PC-9 (cell line): ENCODE measurements at regions not wholly inside any gene's neighbourhood (a gene's known extent, or its start where the extent isn't known, plus 50 kb on each side); places are given as distances from the start of the nearest gene placed in this dataset.

Source experiments
- BruUV-seq: library from RNA; stranded (reverse); fragments of 400-500 nt; replicated peaks from 2 replicates; lab custom pipeline; 2021; lab: Mats Ljungman, UMichigan
- CTCF ChIA-PET: fragments of 300-600 bp; sonication (Branson Sonifier 250); formaldehyde crosslinking; loops from one replicate; lab custom pipeline; 2022; ENCODE audit warnings: antibody characterized with exemption; lab: Charles Lee
- POLR2A ChIA-PET: fragments of 300-600 bp; sonication (Branson Sonifier 250); formaldehyde crosslinking; loops from one replicate; lab custom pipeline; 2022; ENCODE audit warnings: antibody characterized with exemption; ENCODE audit not compliant: unreplicated experiment; lab: Charles Lee
- DNase-seq, 2 experiments: peaks; one replicate each; pipeline versions ENCODE4 v3.0.0 to v3.0.0-alpha.2; 2015 to 2022; ENCODE audit warnings: mixed read lengths in 1 of 2
- H2AFZ ChIP-seq: fragments of 200-600 bp; sonication (generic); 2 replicates; pipeline ENCODE4 v1.8.1; 2017; ENCODE audit warnings: antibody characterized with exemption
- H3F3A ChIP-seq: fragments of 200-600 bp; sonication (generic); 2 replicates; pipeline ENCODE4 v1.8.1; 2017; ENCODE audit warnings: antibody characterized with exemption, mild to moderate bottlenecking, low read depth; ENCODE audit not compliant: insufficient read depth
- H3K27ac ChIP-seq: fragments of 200-600 bp; sonication (generic); 2 replicates; pipeline ENCODE4 v1.6.1; 2016; ENCODE audit warnings: mixed run types
- H3K27me3 ChIP-seq: fragments of 200-600 bp; sonication (generic); 2 replicates; pipeline ENCODE4 v1.6.1; 2016; ENCODE audit warnings: low read depth, mixed run types; ENCODE audit not compliant: insufficient read depth
- H3K36me3 ChIP-seq: fragments of 200-600 bp; sonication (generic); 2 replicates; pipeline ENCODE4 v1.6.1; 2016; ENCODE audit warnings: low read depth, mixed run types
- H3K4me1 ChIP-seq: fragments of 200-600 bp; sonication (generic); replicated peaks from 2 replicates; pipeline ENCODE4 v1.6.1; 2016; ENCODE audit warnings: mixed run types; ENCODE audit not compliant: insufficient read depth
- H3K4me2 ChIP-seq: fragments of 200-600 bp; sonication (generic); 2 replicates; pipeline ENCODE4 v1.6.1; 2017; ENCODE audit warnings: mixed run types
- H3K4me3 ChIP-seq: fragments of 200-600 bp; sonication (generic); 2 replicates; pipeline ENCODE4 v1.6.1; 2016; ENCODE audit warnings: mixed run types
- H3K79me2 ChIP-seq: fragments of 200-600 bp; sonication (generic); 2 replicates; pipeline ENCODE4 v1.6.1; 2017; ENCODE audit warnings: low read depth, mixed run types
- H3K9me2 ChIP-seq: fragments of 200-600 bp; sonication (generic); 2 replicates; pipeline ENCODE4 v1.8.1; 2017; ENCODE audit warnings: mild to moderate bottlenecking; ENCODE audit not compliant: insufficient read depth
- H3K9me3 ChIP-seq: fragments of 200-600 bp; sonication (generic); 2 replicates; pipeline ENCODE4 v1.8.1; 2016; ENCODE audit warnings: low read depth; ENCODE audit not compliant: insufficient read depth
- H4K20me1 ChIP-seq: fragments of 200-600 bp; sonication (generic); 2 replicates; pipeline ENCODE4 v1.8.1; 2017; ENCODE audit not compliant: insufficient read depth
- EZH2 ChIP-seq: fragments of 200-600 bp; sonication (generic); IDR thresholded peaks from 2 replicates; pipeline ENCODE4 v1.8.0; 2017; ENCODE audit warnings: antibody characterized with exemption, low read depth
- intact Hi-C: fragments of 100-400 bp; cut with micrococcal nuclease; formaldehyde crosslinking; loops from one replicate; pipeline ENCODE4 v1.10.0; 2022; ENCODE audit not compliant: unreplicated experiment
- TF ChIP-seq, protein P1 (sequence below): fragments of 200-600 bp; sonication (generic); conservative IDR thresholded peaks from 2 replicates; pipeline ENCODE4 v1.6.1; 2017; ENCODE audit warnings: mixed run types, antibody characterized with exemption, mild to moderate bottlenecking, moderate library complexity

DNA sequence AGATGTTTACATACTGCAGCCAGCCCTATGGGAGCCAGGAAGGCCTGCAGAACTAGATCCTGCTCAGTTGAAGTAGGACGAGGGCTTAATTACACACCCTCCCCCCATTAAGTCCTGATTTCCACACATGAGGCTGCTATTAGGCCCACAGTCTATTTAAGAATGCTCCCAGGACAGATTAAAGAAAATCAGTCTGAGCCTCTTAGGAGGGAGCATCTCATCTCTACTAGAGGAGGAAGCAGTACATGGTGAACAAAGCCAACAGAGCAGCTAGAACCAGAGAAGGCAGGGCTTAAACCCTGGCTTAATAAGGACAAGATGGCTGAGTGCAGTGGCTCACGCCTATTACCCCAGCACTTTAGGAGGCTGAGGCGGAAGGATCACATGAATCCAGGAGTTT, 55.8 kb upstream of the ARHGAP5 start:
- Histone ChIP-seq H3F3A (no peaks in the 10 kb centered on the region; the same call in 1 of the 2 replicates), H3K36me3 (no peaks in the 10 kb centered on the region), H3K79me2 (no peaks in the 10 kb centered on the region), H4K20me1 (no peaks in the 10 kb centered on the region), H3K9me2 (no peaks in the 10 kb centered on the region), H3K4me1 (peaks cover 9% of the 10 kb centered on the region), H3K4me3 (no peak overlapping the region), H3K27ac (no peak overlapping the region), H2AFZ (no peak overlapping the region), H3K27me3 (no peaks in the 10 kb centered on the region), H3K9me3 (no peaks in the 10 kb centered on the region), H3K4me2 (no peak overlapping the region)
- no TSS peak for BruUV-seq
- TF ChIP-seq EZH2: no peak
- TF ChIP-seq, protein P1, sequence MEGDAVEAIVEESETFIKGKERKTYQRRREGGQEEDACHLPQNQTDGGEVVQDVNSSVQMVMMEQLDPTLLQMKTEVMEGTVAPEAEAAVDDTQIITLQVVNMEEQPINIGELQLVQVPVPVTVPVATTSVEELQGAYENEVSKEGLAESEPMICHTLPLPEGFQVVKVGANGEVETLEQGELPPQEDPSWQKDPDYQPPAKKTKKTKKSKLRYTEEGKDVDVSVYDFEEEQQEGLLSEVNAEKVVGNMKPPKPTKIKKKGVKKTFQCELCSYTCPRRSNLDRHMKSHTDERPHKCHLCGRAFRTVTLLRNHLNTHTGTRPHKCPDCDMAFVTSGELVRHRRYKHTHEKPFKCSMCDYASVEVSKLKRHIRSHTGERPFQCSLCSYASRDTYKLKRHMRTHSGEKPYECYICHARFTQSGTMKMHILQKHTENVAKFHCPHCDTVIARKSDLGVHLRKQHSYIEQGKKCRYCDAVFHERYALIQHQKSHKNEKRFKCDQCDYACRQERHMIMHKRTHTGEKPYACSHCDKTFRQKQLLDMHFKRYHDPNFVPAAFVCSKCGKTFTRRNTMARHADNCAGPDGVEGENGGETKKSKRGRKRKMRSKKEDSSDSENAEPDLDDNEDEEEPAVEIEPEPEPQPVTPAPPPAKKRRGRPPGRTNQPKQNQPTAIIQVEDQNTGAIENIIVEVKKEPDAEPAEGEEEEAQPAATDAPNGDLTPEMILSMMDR: no peak
- intact Hi-C loops: no loop called here
- POLR2A ChIA-PET: no interaction called here
- CTCF ChIA-PET: no interaction called here
- DNase-seq: no peak

DNA sequence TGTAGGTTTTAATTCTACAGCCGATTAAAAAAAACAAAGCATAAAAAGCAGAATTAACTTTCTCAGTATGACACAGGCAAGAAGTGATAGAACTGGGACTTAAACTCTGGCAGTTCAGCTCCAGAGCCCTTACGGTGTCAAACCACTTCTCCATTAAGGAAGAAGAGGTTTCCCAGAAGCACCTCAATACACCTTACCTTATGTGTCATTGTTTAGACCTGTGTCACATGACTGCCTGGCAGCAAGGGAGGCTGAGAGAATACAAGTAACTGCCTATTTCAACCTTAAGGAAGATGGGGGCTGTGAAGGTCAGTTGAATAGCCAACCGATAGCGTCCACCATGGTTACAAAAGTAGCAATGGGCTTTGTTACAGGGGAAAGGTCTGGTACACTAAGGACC, 54.6 kb upstream of the ARHGAP5 start:
- Histone ChIP-seq H3K36me3 (no peaks in the 10 kb centered on the region), H4K20me1 (no peaks in the 10 kb centered on the region), H3K27me3 (no peaks in the 10 kb centered on the region), H3K27ac (no peak overlapping the region), H3F3A (peaks cover under 1% of the 10 kb centered on the region; the same call in 1 of the 2 replicates), H3K4me2 (no peak overlapping the region), H2AFZ (no peak overlapping the region), H3K9me3 (no peaks in the 10 kb centered on the region), H3K79me2 (no peaks in the 10 kb centered on the region), H3K9me2 (no peaks in the 10 kb centered on the region), H3K4me3 (no peak overlapping the region), H3K4me1 (peaks cover 21% of the 10 kb centered on the region)
- intact Hi-C loops: no loop called here
- no peak for DNase-seq
- ChIA-PET CTCF (no interaction called here), POLR2A (no interaction called here)
- TF ChIP-seq, protein P1: no peak
- no peak for TF ChIP-seq EZH2
- no TSS peak for BruUV-seq

DNA sequence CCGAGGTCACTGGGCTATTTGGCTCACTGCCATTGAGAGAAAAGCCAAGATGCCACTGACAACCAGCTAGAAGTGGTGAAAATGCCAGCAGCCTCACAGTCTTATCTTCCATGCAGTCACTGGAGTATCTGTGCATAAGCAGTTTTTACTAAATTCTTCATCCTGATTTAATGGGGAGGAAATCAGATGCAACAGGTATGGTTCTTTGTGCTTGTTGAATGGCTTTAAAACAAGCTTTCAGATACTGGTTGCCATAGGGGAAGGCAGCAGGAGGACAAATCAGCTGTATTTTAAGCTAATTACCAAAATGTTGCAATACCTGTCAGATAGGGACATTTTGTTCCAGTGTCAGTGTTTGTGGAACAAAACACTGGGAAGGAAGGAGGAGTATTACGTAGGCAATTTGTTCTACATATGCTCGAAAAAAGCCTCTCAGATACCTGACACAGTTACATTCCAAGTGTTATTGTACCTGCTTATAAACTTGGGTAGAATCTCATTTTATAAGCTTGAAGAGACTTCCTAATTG, 54.1 kb upstream of the ARHGAP5 start:
- Histone ChIP-seq H2AFZ (no peak overlapping the region), H3K27ac (no peak overlapping the region), H3K4me1 (peaks cover 23% of the 10 kb centered on the region), H4K20me1 (no peaks in the 10 kb centered on the region), H3K27me3 (no peaks in the 10 kb centered on the region), H3K79me2 (no peaks in the 10 kb centered on the region), H3K4me3 (no peak overlapping the region), H3K36me3 (no peaks in the 10 kb centered on the region), H3K9me2 (no peaks in the 10 kb centered on the region), H3F3A (peaks cover 5% of the 10 kb centered on the region; the same call in 1 of the 2 replicates), H3K9me3 (no peaks in the 10 kb centered on the region), H3K4me2 (no peak overlapping the region)
- CTCF ChIA-PET: no interaction called here
- TF ChIP-seq EZH2: no peak
- TF ChIP-seq, protein P1: no peak
- no TSS peak for BruUV-seq
- intact Hi-C loops: no loop called here
- DNase-seq: no peak
- POLR2A ChIA-PET: no interaction called here
